ENCODE measurements at regions not wholly inside any gene's neighbourhood (a gene's known extent, or its start where the extent isn't known, plus 50 kb on each side); places are given as distances from the start of the nearest gene placed in this dataset.

GRCh38 chr22:48742556-48743343 is 1084.9 kb downstream of the BRD1 start:
- Histone ChIP-seq H3K9ac (ENCODE audit: low read length) (no peak overlapping the region), H4K20me1 (ENCODE audit: low read length) (no peaks in the 10 kb centered on the region), H3K9me2 (replicated peaks; ENCODE audit: low read length) (no peaks in the 10 kb centered on the region), H3K4me3 (ENCODE audit: low read length) (no peak overlapping the region), H2AFZ (ENCODE audit: low read length) (no peak overlapping the region), H3K27ac (ENCODE audit: low read length) (no peak overlapping the region), H3F3A (ENCODE audit: low read length, unreplicated experiment) (no peaks in the 10 kb centered on the region), H3K27me3 (ENCODE audit: low read length) (no peaks in the 10 kb centered on the region), H3K4me1 (ENCODE audit: insufficient read depth, low read length) (no peaks in the 10 kb centered on the region), H3K79me2 (ENCODE audit: low read length) (no peaks in the 10 kb centered on the region), H3K36me3 (ENCODE audit: low read depth, low read length) (no peaks in the 10 kb centered on the region), H3K9me3 (ENCODE audit: low read length) (no peaks in the 10 kb centered on the region), H3K4me2 (ENCODE audit: low read length) (no peak overlapping the region)
- CTCF ChIA-PET: no interaction called here
- DNase-seq (no peak), ATAC-seq (no peak)
- TF ChIP-seq CTCF (conservative IDR thresholded peaks at IDR 0.05; ENCODE audit: low read depth, low read length): no peak
- TF ChIP-seq EZH2 (IDR thresholded peaks at IDR 0.05; ENCODE audit: low read length, unreplicated experiment): no peak
- no peak for TF ChIP-seq EZH2phosphoT487 (IDR thresholded peaks at IDR 0.05; ENCODE audit: borderline replicate concordance, low read length)
- intact Hi-C loops (cut with micrococcal nuclease): no loop called here
- no TSS peak for BruUV-seq (replicated peaks)
- POLR2A ChIA-PET (ENCODE audit: unreplicated experiment): no interaction called here

DNA sequence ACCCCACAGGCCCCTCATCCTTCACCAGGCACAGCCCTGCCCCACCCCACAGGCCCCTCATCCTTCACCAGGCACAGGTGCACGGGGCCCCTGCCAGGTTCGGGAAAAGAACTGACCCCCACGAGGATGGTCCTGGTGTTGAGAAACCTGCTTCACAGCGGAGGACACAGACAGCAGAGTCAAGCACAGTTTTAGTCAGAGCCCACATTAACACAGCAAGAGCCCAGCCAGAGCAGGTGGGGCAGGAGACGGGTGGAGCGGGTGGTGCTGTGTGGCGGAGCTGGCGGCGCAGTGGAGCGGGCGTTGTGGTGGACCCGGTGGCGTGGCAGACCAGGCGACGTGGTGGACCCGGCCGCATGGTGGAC is 1085.5 kb downstream of the BRD1 start:
- H3K9me2 ChIP-seq (replicated peaks; ENCODE audit: low read length): no peaks in the 10 kb centered on the region
- ChIA-PET CTCF (no interaction called here), POLR2A (ENCODE audit: unreplicated experiment) (no interaction called here)
- no peak overlapping the region for H3K27ac ChIP-seq (ENCODE audit: low read length)
- ATAC-seq: no peak
- no peaks in the 10 kb centered on the region for H3K36me3 ChIP-seq (ENCODE audit: low read depth, low read length)
- intact Hi-C loops (cut with micrococcal nuclease): no loop called here
- no peak for DNase-seq
- no peak overlapping the region for H3K9ac ChIP-seq (ENCODE audit: low read length)
- no peaks in the 10 kb centered on the region for H4K20me1 ChIP-seq (ENCODE audit: low read length)
- H3K9me3 ChIP-seq (ENCODE audit: low read length): no peaks in the 10 kb centered on the region
- no peak overlapping the region for H3K4me2 ChIP-seq (ENCODE audit: low read length)
- H2AFZ ChIP-seq (ENCODE audit: low read length): no peak overlapping the region
- TF ChIP-seq EZH2phosphoT487 (IDR thresholded peaks at IDR 0.05; ENCODE audit: borderline replicate concordance, low read length) (no peak), EZH2 (IDR thresholded peaks at IDR 0.05; ENCODE audit: low read length, unreplicated experiment) (no peak)
- H3K79me2 ChIP-seq (ENCODE audit: low read length): no peaks in the 10 kb centered on the region
- BruUV-seq (replicated peaks): no TSS peak
- no peaks in the 10 kb centered on the region for H3K27me3 ChIP-seq (ENCODE audit: low read length)
- no peaks in the 10 kb centered on the region for H3F3A ChIP-seq (ENCODE audit: low read length, unreplicated experiment)
- no peak overlapping the region for H3K4me3 ChIP-seq (ENCODE audit: low read length)
- H3K4me1 ChIP-seq (ENCODE audit: insufficient read depth, low read length): no peaks in the 10 kb centered on the region

- BruUV-seq (replicated peaks): no TSS peak
- Histone ChIP-seq H3K79me2 (ENCODE audit: low read length) (no peaks in the 10 kb centered on the region), H3K4me1 (ENCODE audit: insufficient read depth, low read length) (no peaks in the 10 kb centered on the region), H3K9me3 (ENCODE audit: low read length) (no peaks in the 10 kb centered on the region), H3K4me2 (ENCODE audit: low read length) (no peak overlapping the region), H3K27me3 (ENCODE audit: low read length) (no peaks in the 10 kb centered on the region), H3K4me3 (ENCODE audit: low read length) (no peak overlapping the region), H3K36me3 (ENCODE audit: low read depth, low read length) (no peaks in the 10 kb centered on the region), H3K27ac (ENCODE audit: low read length) (no peak overlapping the region), H2AFZ (ENCODE audit: low read length) (no peak overlapping the region), H3K9ac (ENCODE audit: low read length) (no peak overlapping the region), H3F3A (ENCODE audit: low read length, unreplicated experiment) (no peaks in the 10 kb centered on the region), H4K20me1 (ENCODE audit: low read length) (no peaks in the 10 kb centered on the region), H3K9me2 (replicated peaks; ENCODE audit: low read length) (no peaks in the 10 kb centered on the region)
- CTCF ChIA-PET: no interaction called here
- no peak for ATAC-seq
- intact Hi-C loops (cut with micrococcal nuclease): no loop called here
- no peak for DNase-seq
- TF ChIP-seq CTCF (conservative IDR thresholded peaks at IDR 0.05; ENCODE audit: low read depth, low read length) (no peak), EZH2 (IDR thresholded peaks at IDR 0.05; ENCODE audit: low read length, unreplicated experiment) (no peak), EZH2phosphoT487 (IDR thresholded peaks at IDR 0.05; ENCODE audit: borderline replicate concordance, low read length) (no peak)
- POLR2A ChIA-PET (ENCODE audit: unreplicated experiment): no interaction called here
These were observed 1086.1 kb downstream of the BRD1 start for GRCh38 chr22:48741540-48741939.

All from PC-3 (cell line).